AG04450 (cell line): ENCODE measurements at regions not wholly inside any gene's neighbourhood (a gene's known extent, or its start where the extent isn't known, plus 50 kb on each side); places are given as distances from the start of the nearest gene placed in this dataset.

Experiments
- CTCF ChIA-PET: fragments of 300-600, 350-600 bp; formaldehyde crosslinking; extraction: SDS; loops from one replicate; lab custom pipeline; 2022; ENCODE audit warnings: antibody characterized with exemption, inconsistent platforms; lab: Charles Lee
- POLR2A ChIA-PET: fragments of 350-600 bp; formaldehyde crosslinking; extraction: SDS; loops from one replicate; lab custom pipeline; 2021; ENCODE audit warnings: antibody characterized with exemption, inconsistent platforms; lab: Yijun Ruan, JAX
- DNase-seq: peaks from one replicate; pipeline ENCODE4 v3.0.0-alpha.2; 2011; ENCODE audit warnings: low read depth, low spot score
- H3K27ac ChIP-seq: one replicate; pipeline ENCODE4 v1.5.1; 2012; ENCODE audit warnings: low read depth, low read length, control low read depth
- H3K27me3 ChIP-seq: one replicate; pipeline ENCODE4 v1.6.0; 2012; ENCODE audit warnings: low read length; ENCODE audit not compliant: control insufficient read depth, insufficient read depth
- H3K4me3 ChIP-seq: 2 replicates; pipeline ENCODE4 v1.5.1; 2011; ENCODE audit warnings: mild to moderate bottlenecking, low read depth, low read length, control low read depth
- H3K9me3 ChIP-seq: 2 replicates; pipeline ENCODE4 v1.5.1; 2012; ENCODE audit warnings: low read length; ENCODE audit not compliant: control insufficient read depth, insufficient read depth
- CTCF ChIP-seq: IDR thresholded peaks from 2 replicates; pipeline ENCODE4 v1.5.1; 2011; ENCODE audit warnings: low read depth, low read length, control low read depth, inconsistent platforms

- ChIA-PET CTCF (no interaction called here), POLR2A (interaction anchor here (0.6 kb wide), 1 partner anchor 69 kb away, joined by 4 read pairs; no protein-coding TSS in a partner anchor)
- no peak for DNase-seq
- TF ChIP-seq CTCF = no peak
- Histone ChIP-seq H3K27ac (no peak overlapping the region), H3K4me3 (no peak overlapping the region), H3K27me3 (no peaks in the 10 kb centered on the region), H3K9me3 (no peaks in the 10 kb centered on the region)
Measured at GRCh38 chr4:23477905-23478304, 411.9 kb downstream of the PPARGC1A start.

- no peak for TF ChIP-seq CTCF
- Histone ChIP-seq H3K9me3 (no peaks in the 10 kb centered on the region), H3K4me3 (no peak overlapping the region), H3K27me3 (no peaks in the 10 kb centered on the region), H3K27ac (no peak overlapping the region)
- ChIA-PET POLR2A (no interaction called here), CTCF (no interaction called here)
- no peak for DNase-seq
Measured at GRCh38 chr4:23476515-23477090, 413.2 kb downstream of the PPARGC1A start.

GRCh38 chr4:23463071-23463470 is 426.8 kb downstream of the PPARGC1A start:
- ChIA-PET CTCF (no interaction called here), POLR2A (no interaction called here)
- H3K27me3 ChIP-seq = no peaks in the 10 kb centered on the region
- H3K9me3 ChIP-seq = no peaks in the 10 kb centered on the region
- no peak overlapping the region for H3K27ac ChIP-seq
- H3K4me3 ChIP-seq = no peak overlapping the region
- no peak for TF ChIP-seq CTCF
- DNase-seq = no peak

GRCh38 chr4:23458054-23458453 is 431.8 kb downstream of the PPARGC1A start:
- no peak overlapping the region for H3K4me3 ChIP-seq
- POLR2A ChIA-PET = no interaction called here
- no peak for TF ChIP-seq CTCF
- no peaks in the 10 kb centered on the region for H3K9me3 ChIP-seq
- CTCF ChIA-PET = no interaction called here
- no peak overlapping the region for H3K27ac ChIP-seq
- H3K27me3 ChIP-seq = no peaks in the 10 kb centered on the region
- no peak for DNase-seq

- no peak for TF ChIP-seq CTCF
- no peak overlapping the region for H3K4me3 ChIP-seq
- H3K9me3 ChIP-seq = no peaks in the 10 kb centered on the region
- no peak overlapping the region for H3K27ac ChIP-seq
- no peak for DNase-seq
- no peaks in the 10 kb centered on the region for H3K27me3 ChIP-seq
- POLR2A ChIA-PET = no interaction called here
- CTCF ChIA-PET = no interaction called here
Measured at GRCh38 chr4:23456864-23457263, 433.0 kb downstream of the PPARGC1A start.
